ENCODE measurements at regions not wholly inside any gene's neighbourhood (a gene's known extent, or its start where the extent isn't known, plus 50 kb on each side); places are given as distances from the start of the nearest gene placed in this dataset.
"Not testable (repeated sequence)": the region's sequence is repeated elsewhere in the genome, so short reads cannot be mapped to it uniquely, and the experiment has no call there.

DNA sequence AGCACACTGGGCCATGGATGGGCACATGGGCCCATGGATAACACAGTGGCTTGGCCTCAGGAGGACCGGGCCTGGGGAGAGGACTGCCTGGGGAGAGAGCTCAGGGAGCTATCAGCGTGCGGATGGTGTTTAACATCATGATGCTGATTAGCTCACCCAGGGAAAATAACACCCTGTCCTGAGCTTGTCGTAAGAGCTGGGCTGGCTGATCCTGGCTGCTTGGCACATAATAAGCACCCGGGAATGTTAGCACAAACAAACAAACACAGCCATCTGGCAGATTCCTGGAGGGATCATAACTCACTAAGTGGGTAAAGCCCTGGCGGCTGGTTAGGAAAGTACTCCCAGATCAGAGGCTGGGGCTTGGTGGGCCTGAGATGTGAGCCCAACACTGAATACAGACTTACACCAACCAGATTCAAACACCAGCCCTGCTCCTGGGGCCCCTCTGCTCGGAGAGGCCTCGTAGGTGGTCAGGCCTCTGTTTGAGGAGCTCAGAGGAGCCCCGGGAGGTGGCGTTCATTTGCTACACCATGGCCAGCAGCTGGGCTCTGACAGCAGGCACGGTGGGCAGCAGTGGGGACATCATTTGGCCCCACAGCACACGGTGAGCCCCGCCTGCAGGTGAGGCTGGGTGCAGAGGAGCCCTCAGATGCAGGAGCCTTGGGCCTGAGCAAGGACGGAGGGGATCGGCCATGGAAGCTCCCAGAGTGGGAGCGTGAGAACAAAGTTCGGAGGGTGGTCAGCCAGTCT lies 193.4 kb upstream of the HDAC4 start:
- DNase-seq (ENCODE audit: low spot score) = no peak
- Histone ChIP-seq H3K27me3 (ENCODE audit: control insufficient read depth in 4 of 4, insufficient read depth in 4 of 4, low read length in 3 of 4) (no peaks in the 10 kb centered on the region), H3K9ac (ENCODE audit: low read depth in 1 of 2, low read length in 2 of 2) (no peak overlapping the region), H3K4me3 (ENCODE audit: low read depth in 1 of 3, low read length in 3 of 3) (no peak overlapping the region), H3K9me3 (ENCODE audit: control insufficient read depth in 4 of 4, low read length in 3 of 4) (no peaks in the 10 kb centered on the region), H3K36me3 (ENCODE audit: control insufficient read depth in 4 of 4, insufficient read depth in 3 of 4, low read depth in 1 of 4, low read length in 3 of 4) (no peaks in the 10 kb centered on the region), H3K27ac (ENCODE audit: low read depth in 1 of 2, low read length in 2 of 2) (no peak overlapping the region), H3K4me1 (ENCODE audit: control insufficient read depth in 4 of 4, insufficient read depth in 4 of 4, low read length in 3 of 4) (no peaks in the 10 kb centered on the region)
- TF ChIP-seq SP1 (IDR thresholded peaks at IDR 0.05) (no peak), FOXA2 (IDR thresholded peaks at IDR 0.05) (no peak), RXRA (IDR thresholded peaks at IDR 0.05) (no peak), GABPA (IDR thresholded peaks at IDR 0.05 in 1 of 2, conservative IDR thresholded peaks at IDR 0.05 in 1 of 2) (no peak), EGR1 (IDR thresholded peaks at IDR 0.05; ENCODE audit: low read depth in 2 of 2) (no peak), RAD21 (IDR thresholded peaks at IDR 0.05) (no peak), HNF4G (IDR thresholded peaks at IDR 0.05) (no peak), HNF4A (conservative IDR thresholded peaks at IDR 0.05) (no peak), FOXA1 (IDR thresholded peaks at IDR 0.05) (no peak), JUND (IDR thresholded peaks at IDR 0.05) (no peak), NR2F2 (IDR thresholded peaks at IDR 0.05) (no peak), YY1 (IDR thresholded peaks at IDR 0.05) (no peak)
- TF ChIP-seq, protein P1, sequence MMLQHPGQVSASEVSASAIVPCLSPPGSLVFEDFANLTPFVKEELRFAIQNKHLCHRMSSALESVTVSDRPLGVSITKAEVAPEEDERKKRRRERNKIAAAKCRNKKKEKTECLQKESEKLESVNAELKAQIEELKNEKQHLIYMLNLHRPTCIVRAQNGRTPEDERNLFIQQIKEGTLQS (IDR thresholded peaks at IDR 0.05) = no peak
- TF ChIP-seq, protein P2, sequence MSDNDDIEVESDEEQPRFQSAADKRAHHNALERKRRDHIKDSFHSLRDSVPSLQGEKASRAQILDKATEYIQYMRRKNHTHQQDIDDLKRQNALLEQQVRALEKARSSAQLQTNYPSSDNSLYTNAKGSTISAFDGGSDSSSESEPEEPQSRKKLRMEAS (IDR thresholded peaks at IDR 0.05) = no peak
- TF ChIP-seq, protein P3, sequence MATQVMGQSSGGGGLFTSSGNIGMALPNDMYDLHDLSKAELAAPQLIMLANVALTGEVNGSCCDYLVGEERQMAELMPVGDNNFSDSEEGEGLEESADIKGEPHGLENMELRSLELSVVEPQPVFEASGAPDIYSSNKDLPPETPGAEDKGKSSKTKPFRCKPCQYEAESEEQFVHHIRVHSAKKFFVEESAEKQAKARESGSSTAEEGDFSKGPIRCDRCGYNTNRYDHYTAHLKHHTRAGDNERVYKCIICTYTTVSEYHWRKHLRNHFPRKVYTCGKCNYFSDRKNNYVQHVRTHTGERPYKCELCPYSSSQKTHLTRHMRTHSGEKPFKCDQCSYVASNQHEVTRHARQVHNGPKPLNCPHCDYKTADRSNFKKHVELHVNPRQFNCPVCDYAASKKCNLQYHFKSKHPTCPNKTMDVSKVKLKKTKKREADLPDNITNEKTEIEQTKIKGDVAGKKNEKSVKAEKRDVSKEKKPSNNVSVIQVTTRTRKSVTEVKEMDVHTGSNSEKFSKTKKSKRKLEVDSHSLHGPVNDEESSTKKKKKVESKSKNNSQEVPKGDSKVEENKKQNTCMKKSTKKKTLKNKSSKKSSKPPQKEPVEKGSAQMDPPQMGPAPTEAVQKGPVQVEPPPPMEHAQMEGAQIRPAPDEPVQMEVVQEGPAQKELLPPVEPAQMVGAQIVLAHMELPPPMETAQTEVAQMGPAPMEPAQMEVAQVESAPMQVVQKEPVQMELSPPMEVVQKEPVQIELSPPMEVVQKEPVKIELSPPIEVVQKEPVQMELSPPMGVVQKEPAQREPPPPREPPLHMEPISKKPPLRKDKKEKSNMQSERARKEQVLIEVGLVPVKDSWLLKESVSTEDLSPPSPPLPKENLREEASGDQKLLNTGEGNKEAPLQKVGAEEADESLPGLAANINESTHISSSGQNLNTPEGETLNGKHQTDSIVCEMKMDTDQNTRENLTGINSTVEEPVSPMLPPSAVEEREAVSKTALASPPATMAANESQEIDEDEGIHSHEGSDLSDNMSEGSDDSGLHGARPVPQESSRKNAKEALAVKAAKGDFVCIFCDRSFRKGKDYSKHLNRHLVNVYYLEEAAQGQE (IDR thresholded peaks at IDR 0.05) = no peak
- TF ChIP-seq, protein P4, sequence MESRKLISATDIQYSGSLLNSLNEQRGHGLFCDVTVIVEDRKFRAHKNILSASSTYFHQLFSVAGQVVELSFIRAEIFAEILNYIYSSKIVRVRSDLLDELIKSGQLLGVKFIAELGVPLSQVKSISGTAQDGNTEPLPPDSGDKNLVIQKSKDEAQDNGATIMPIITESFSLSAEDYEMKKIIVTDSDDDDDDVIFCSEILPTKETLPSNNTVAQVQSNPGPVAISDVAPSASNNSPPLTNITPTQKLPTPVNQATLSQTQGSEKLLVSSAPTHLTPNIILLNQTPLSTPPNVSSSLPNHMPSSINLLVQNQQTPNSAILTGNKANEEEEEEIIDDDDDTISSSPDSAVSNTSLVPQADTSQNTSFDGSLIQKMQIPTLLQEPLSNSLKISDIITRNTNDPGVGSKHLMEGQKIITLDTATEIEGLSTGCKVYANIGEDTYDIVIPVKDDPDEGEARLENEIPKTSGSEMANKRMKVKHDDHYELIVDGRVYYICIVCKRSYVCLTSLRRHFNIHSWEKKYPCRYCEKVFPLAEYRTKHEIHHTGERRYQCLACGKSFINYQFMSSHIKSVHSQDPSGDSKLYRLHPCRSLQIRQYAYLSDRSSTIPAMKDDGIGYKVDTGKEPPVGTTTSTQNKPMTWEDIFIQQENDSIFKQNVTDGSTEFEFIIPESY (IDR thresholded peaks at IDR 0.05) = no peak
- 88% methylated on average over 17 of the region's 17 CpGs for WGBS

DNA sequence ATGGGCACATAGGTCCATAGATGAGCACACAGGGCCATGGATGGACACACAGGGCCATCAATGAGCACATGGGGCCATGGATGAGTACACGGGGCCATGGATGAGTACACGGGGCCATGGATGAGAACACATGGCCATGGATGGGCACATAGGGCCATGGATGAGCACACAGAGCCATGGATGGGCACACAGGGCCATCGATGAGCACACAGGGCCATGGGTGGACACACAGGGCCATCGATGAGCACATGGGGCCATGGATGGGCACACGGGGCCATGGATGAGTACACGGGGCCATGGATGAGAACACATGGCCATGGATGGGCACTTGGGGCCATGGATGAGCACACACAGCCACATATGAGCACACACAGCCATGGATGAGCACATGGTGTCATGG lies 192.6 kb upstream of the HDAC4 start:
- Histone ChIP-seq H3K9ac (ENCODE audit: low read depth in 1 of 2, low read length in 2 of 2) (no peak overlapping the region), H3K27me3 (ENCODE audit: control insufficient read depth in 4 of 4, insufficient read depth in 4 of 4, low read length in 3 of 4) (no peaks in the 10 kb centered on the region), H3K36me3 (ENCODE audit: control insufficient read depth in 4 of 4, insufficient read depth in 3 of 4, low read depth in 1 of 4, low read length in 3 of 4) (no peaks in the 10 kb centered on the region), H3K27ac (ENCODE audit: low read depth in 1 of 2, low read length in 2 of 2) (no peak overlapping the region), H3K9me3 (ENCODE audit: control insufficient read depth in 4 of 4, low read length in 3 of 4) (no peaks in the 10 kb centered on the region), H3K4me1 (ENCODE audit: control insufficient read depth in 4 of 4, insufficient read depth in 4 of 4, low read length in 3 of 4) (no peaks in the 10 kb centered on the region), H3K4me3 (ENCODE audit: low read depth in 1 of 3, low read length in 3 of 3) (no peak overlapping the region)
- no peak for DNase-seq (ENCODE audit: low spot score)
- WGBS = 93% methylated on average over 6 of the region's 6 CpGs
- TF ChIP-seq RXRA (IDR thresholded peaks at IDR 0.05) (no peak), FOXA2 (IDR thresholded peaks at IDR 0.05) (no peak), JUND (IDR thresholded peaks at IDR 0.05) (no peak), NR2F2 (IDR thresholded peaks at IDR 0.05) (no peak)
- TF ChIP-seq, protein P5, sequence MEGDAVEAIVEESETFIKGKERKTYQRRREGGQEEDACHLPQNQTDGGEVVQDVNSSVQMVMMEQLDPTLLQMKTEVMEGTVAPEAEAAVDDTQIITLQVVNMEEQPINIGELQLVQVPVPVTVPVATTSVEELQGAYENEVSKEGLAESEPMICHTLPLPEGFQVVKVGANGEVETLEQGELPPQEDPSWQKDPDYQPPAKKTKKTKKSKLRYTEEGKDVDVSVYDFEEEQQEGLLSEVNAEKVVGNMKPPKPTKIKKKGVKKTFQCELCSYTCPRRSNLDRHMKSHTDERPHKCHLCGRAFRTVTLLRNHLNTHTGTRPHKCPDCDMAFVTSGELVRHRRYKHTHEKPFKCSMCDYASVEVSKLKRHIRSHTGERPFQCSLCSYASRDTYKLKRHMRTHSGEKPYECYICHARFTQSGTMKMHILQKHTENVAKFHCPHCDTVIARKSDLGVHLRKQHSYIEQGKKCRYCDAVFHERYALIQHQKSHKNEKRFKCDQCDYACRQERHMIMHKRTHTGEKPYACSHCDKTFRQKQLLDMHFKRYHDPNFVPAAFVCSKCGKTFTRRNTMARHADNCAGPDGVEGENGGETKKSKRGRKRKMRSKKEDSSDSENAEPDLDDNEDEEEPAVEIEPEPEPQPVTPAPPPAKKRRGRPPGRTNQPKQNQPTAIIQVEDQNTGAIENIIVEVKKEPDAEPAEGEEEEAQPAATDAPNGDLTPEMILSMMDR (IDR thresholded peaks at IDR 0.05; ENCODE audit: low read depth, low read length, missing input control) = no peak

DNA sequence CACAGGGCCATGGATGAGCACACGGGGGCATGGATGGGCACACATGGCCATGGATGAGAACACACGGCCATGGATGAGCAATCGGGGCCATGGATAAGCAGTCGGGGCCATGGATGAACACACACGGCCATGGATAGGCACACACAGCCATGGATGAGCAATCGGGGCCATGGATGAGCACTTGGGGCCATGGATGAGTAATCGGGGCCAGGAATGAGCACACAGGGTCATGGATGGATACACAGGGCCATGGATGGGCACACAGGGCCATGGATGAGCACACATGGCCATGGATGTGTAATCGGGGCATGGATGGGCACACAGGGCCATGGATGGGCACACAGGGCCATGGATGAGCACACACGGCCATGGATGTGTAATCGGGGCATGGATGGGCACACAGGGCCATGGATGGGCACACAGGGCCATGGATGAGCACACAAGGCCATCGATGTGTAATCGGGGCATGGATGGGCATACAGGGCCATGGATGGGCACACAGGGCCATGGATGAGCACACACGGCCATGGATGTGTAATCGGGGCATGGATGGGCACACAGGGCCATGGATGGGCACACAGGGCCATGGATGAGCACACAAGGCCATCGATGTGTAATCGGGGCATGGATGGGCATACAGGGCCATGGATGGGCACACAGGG lies 191.9 kb upstream of the HDAC4 start:
- H3K9ac ChIP-seq (ENCODE audit: low read depth in 1 of 2, low read length in 2 of 2); H3K4me3 ChIP-seq (ENCODE audit: low read depth in 1 of 3, low read length in 3 of 3); H3K36me3 ChIP-seq (ENCODE audit: control insufficient read depth in 4 of 4, insufficient read depth in 3 of 4, low read depth in 1 of 4, low read length in 3 of 4); H3K4me1 ChIP-seq (ENCODE audit: control insufficient read depth in 4 of 4, insufficient read depth in 4 of 4, low read length in 3 of 4); H3K27ac ChIP-seq (ENCODE audit: low read depth in 1 of 2, low read length in 2 of 2); DNase-seq (ENCODE audit: low spot score); H3K27me3 ChIP-seq (ENCODE audit: control insufficient read depth in 4 of 4, insufficient read depth in 4 of 4, low read length in 3 of 4); H3K9me3 ChIP-seq (ENCODE audit: control insufficient read depth in 4 of 4, low read length in 3 of 4): not testable (repeated sequence)
- 90% methylated on average over 15 of the region's 16 CpGs for WGBS

Measured in liver (tissue), 8 donors.